Activated naive CD4-positive, alpha-beta T cell treated with anti-CD3 and anti-CD28 coated beads, Interleukin-2, amount 50 U/mL, for 72 hours (primary cell): ENCODE measurements at regions not wholly inside any gene's neighbourhood (a gene's known extent, or its start where the extent isn't known, plus 50 kb on each side); places are given as distances from the start of the nearest gene placed in this dataset.

Experiments used
- ATAC-seq, 2 donors: fragments of 150-1000 bp; cut with Tn5 transposase; 2 replicates each; pipeline ENCODE4 v1.10.0; 2021; ENCODE audit warnings: mild to moderate bottlenecking in 2 of 2, moderate library complexity in 2 of 2
- DNase-seq, 2 donors: peaks; one replicate each; pipeline ENCODE4 v3.0.0; 2021 to 2022; ENCODE audit warnings: low spot score in 2 of 2
- H3K27ac Mint-ChIP-seq, 2 donors: one replicate each; pipeline ENCODE4 v1.8.0; 2022; ENCODE audit warnings: mild to moderate bottlenecking in 2 of 2, mixed read lengths in 2 of 2
- H3K36me3 Mint-ChIP-seq, 2 donors: one replicate each; pipeline ENCODE4 v1.8.0; 2022; ENCODE audit warnings: mixed read lengths in 2 of 2
- H3K9me3 Mint-ChIP-seq, 2 donors: one replicate each; pipeline ENCODE4 v1.8.0; 2022; ENCODE audit warnings: mixed read lengths in 2 of 2

DNA sequence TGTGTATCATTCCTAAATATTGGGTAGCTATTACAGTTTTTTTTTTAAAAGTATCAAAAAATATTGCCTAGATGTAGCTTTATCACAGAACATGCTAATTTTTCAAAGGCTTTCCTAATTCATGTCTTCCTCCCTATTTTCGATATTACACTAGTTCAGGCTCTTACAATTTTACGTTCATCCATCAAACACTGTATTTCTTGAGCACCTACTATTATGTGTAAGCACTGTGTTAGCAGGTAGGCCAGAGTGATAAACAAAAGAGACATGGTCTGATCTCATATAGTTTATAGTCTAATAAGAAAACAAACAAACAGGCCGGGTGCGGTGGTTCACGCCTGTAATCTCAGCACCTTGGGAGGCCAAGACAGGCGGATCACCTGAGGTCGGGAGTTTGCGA lies 69.5 kb downstream of the FAM217A start:
- Mint-ChIP-seq H3K27ac (peak overlapping the region in 1 of 2 donors; percentile 27), H3K36me3 (peaks cover 0 to 13% of the 10 kb centered on the region in 2 donors)

DNA sequence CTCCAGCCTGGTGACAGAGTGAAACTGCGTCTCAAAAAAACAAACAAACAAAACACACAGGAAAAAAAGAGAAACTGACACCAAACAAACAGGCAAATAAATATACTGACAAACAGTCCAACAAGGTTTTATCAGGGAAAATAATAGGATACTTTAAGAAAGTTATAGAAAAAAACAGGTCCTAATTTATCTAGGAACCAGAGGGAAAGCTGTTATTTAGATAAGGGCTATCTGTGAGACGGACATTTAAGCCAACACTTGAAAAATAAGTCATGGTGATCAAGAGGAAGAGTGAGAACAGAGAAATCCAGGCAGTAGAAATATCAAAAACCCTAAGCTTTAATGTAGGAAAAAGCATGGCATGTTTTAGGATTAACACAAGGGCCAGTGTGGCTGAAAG lies 68.9 kb downstream of the FAM217A start:
- DNase-seq: no peak
- H3K36me3 Mint-ChIP-seq: peaks cover 0 to 17% of the 10 kb centered on the region in 2 donors
- H3K27ac Mint-ChIP-seq: peak overlapping the region in 1 of 2 donors; percentile 27
- H3K9me3 Mint-ChIP-seq: no peaks in the 10 kb centered on the region
- ATAC-seq: no peak

More for the DNA sequence above, 69.5 kb downstream of the FAM217A start:
- DNase-seq (no peak), ATAC-seq (no peak)
- H3K9me3 Mint-ChIP-seq: no peaks in the 10 kb centered on the region

- peaks cover 0 to 18% of the 10 kb centered on the region in 2 donors for H3K36me3 Mint-ChIP-seq
- H3K27ac Mint-ChIP-seq: peak overlapping the region in 1 of 2 donors; percentile 45
- H3K9me3 Mint-ChIP-seq: no peaks in the 10 kb centered on the region
- peak in 1 of 2 donors; percentile 80 for ATAC-seq
- no peak for DNase-seq
Observed at GRCh38 chr6:4010689-4011090, 68.2 kb downstream of the FAM217A start.

DNA sequence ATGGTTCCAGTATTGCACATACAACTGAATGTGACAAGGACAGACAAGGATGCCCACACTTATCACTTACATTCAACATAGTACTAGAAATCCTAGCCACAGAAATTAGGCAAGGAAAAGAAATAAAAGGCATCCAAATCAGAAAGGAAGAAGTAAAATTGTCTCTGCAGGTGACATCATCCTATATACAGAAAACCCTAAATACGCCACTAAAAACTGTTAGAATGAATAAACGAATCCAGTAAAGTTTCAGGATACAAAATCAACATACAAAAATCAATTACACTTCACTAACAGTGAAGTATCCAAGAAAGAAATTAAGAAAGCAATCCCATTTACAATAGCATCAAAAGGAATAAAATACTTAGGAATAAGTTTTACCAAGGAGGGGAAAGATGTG lies 66.1 kb downstream of the FAM217A start:
- no peak overlapping the region for H3K27ac Mint-ChIP-seq
- ATAC-seq (no peak), DNase-seq (no peak)
- no peaks in the 10 kb centered on the region for H3K9me3 Mint-ChIP-seq
- peaks cover 6 to 19% of the 10 kb centered on the region in 2 donors for H3K36me3 Mint-ChIP-seq

DNA sequence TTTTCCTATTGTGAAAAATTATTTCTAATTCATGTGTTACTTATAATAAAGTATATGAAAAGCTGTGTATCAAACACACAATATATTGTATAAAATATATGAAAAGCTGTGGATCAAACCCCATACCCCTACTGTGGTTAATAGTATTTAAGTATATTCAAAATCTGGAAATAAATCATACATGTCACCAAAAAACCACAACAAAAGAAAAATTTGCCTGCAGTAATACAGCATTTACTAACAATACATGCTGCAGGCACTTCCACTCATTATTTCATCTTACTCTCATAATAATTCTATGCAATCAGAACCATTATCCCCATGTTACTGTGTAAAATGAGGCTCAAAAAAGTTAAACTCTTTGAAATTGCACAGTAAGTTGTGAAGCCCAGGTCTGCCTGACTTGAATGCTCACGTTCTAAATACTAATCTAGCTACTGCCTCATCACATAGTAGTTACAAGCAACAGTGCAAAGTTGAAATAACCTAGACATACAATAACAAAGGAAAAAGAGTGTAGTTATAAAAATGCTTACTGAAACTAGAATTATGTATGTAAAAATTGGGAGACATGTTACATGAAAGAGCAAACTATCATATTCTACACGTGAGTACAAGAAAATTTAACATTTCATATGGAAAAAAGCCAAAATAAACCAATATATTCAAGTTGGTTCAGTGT lies 61.7 kb downstream of the FAM217A start:
- DNase-seq: no peak
- Mint-ChIP-seq H3K9me3 (no peaks in the 10 kb centered on the region), H3K27ac (peak overlapping the region; percentile 72 to 95), H3K36me3 (peaks cover 17 to 39% of the 10 kb centered on the region in 2 donors)
- ATAC-seq: no peak

GRCh38 chr6:4017834-4018170 lies 61.1 kb downstream of the FAM217A start:
- Mint-ChIP-seq H3K27ac (peak overlapping the region; percentile 95 to 100), H3K36me3 (peaks cover 22 to 45% of the 10 kb centered on the region in 2 donors), H3K9me3 (no peaks in the 10 kb centered on the region)
- no peak for DNase-seq
- no peak for ATAC-seq

DNA sequence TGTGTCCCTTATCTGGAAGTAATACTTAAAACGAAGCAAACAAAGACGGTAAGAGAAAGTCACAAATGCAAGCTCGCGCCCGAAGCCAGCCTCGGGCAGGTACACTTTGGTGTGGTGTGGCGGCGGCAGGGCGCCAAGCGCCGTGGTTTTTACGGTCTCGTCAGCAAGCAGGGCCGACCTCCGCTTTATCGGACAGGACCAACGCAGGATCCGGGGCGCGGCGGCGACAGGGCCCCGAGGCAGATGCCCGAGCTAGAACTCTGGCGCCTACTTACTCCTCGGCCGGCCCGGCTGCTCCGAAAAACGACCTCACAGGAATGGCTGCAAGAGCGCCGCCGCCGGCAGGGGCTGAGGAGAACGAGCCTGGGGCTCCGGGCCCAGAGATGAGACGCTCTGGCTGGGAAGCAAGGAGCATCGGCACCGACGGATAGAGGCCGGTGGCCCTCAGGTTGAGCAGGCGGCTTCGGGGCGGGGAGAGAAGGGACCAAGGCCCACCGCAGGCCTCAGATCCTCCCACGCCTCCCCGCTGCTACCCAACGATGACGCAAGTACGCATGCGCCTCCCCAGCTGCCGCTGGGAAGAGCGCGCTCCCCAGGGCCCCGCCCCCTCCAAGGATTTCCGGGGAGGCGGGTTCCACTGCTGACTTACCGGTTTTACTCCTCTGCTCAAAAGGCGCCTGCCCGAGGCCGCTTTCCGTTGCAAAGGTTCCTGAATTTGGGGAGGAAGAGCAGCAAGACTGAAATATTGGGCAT lies 60.6 kb downstream of the FAM217A start:
- peak; percentile 73 to 77 for ATAC-seq
- Mint-ChIP-seq H3K9me3 (no peaks in the 10 kb centered on the region), H3K36me3 (peaks cover 22 to 46% of the 10 kb centered on the region in 2 donors), H3K27ac (peak overlapping the region; percentile 95 to 100)
- DNase-seq: peak; percentile 92 to 97
